ENCODE measurements at regions not wholly inside any gene's neighbourhood (a gene's known extent, or its start where the extent isn't known, plus 50 kb on each side); places are given as distances from the start of the nearest gene placed in this dataset.

DNA sequence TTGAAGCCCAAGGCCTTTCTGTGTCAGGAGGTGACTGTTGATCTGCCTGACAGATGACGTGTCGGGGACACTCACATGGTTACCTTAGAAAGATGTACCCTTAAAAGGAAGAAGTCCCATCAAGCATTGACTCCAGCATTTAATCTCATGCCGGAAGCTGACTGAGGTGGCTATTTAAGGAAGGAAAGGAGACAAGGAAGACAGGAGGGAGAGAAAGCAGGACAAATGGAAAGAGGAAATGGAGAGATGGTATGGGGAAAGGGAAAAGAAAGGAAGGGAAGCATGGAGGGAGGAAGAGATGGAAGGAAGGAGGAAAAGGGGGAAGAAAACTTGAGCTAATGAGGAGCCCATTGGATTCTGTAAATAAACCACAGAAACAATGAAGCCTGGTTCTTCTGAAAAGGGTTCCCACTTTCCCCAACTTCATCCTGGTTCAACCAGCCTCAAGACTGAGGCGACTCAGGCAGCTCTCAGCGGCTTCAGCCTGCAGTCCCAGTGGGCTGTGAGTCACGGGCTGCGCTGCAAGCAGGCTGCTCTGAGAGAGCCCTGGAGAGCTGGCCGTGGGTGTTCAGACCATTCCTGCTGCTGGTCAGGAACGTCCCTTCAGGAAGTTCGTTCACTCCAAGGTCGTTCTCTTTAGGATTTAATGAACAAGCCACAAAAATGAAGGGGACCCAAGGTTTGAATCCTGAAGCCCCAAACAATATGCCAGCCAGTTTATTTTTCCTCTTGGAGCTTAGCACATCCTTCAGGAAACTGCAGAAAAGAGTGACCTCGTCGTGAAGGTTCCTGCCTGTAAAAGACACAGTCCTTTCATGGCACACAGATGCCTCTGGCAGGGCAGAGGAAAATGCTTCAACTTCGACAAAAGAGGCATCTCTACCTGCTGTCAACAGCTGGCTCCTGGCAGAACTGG lies 69.6 kb upstream of the THBS1 start:
- H3K4me3 ChIP-seq (replicated peaks; ENCODE audit: low read depth, low read length) = no peak overlapping the region
- TF ChIP-seq, protein P1, sequence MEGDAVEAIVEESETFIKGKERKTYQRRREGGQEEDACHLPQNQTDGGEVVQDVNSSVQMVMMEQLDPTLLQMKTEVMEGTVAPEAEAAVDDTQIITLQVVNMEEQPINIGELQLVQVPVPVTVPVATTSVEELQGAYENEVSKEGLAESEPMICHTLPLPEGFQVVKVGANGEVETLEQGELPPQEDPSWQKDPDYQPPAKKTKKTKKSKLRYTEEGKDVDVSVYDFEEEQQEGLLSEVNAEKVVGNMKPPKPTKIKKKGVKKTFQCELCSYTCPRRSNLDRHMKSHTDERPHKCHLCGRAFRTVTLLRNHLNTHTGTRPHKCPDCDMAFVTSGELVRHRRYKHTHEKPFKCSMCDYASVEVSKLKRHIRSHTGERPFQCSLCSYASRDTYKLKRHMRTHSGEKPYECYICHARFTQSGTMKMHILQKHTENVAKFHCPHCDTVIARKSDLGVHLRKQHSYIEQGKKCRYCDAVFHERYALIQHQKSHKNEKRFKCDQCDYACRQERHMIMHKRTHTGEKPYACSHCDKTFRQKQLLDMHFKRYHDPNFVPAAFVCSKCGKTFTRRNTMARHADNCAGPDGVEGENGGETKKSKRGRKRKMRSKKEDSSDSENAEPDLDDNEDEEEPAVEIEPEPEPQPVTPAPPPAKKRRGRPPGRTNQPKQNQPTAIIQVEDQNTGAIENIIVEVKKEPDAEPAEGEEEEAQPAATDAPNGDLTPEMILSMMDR (IDR thresholded peaks at IDR 0.05; ENCODE audit: low read depth, low read length, missing control alignments) = no peak
- peak; percentile 54 for DNase-seq (ENCODE audit: extremely low read depth, low read depth)

DNA sequence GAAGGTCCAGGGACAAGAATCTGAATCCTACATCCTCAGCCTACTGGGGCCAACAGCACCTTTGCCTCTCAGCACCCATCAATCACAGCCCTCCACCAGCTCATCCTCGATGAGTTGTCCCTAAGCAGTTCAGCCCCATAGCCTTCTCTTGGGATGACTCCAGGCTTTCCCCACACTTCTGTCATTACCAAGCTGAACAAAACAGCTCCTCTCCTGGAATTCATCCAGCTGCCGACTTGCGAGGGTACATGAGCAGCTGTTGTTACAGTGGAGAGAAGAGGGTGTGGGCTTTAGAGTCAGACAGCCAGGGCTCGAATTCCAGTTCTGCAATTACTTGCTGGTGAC lies 69.0 kb upstream of the THBS1 start:
- peak; percentile 58 for DNase-seq (ENCODE audit: extremely low read depth, low read depth)
- TF ChIP-seq, protein P1 (IDR thresholded peaks at IDR 0.05; ENCODE audit: low read depth, low read length, missing control alignments) = no peak

DNA sequence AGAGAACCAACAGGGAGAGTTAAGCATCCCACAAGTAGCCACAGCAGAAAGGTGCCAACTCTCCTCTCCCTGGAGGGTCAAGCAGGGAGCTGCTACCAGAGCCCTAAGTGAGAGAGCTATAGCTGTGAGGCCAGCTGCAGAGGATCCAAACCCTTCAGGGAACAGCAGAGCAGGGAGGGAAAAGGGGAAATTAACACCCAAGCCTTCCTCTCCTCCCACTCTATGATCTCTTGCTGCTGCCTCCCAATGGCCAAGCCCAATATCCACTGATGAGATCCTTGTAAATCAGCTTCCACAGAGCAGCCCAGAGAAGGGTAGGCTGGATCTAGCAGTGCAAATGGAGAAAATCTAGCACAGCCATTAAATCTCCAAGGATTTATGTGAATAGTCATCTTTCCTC lies 68.2 kb upstream of the THBS1 start:
- no peak for DNase-seq (ENCODE audit: extremely low read depth, low read depth)
- TF ChIP-seq, protein P1 (IDR thresholded peaks at IDR 0.05; ENCODE audit: low read depth, low read length, missing control alignments) = no peak
- no peak overlapping the region for H3K4me3 ChIP-seq (replicated peaks; ENCODE audit: low read depth, low read length)

More for the DNA sequence above, 69.0 kb upstream of the THBS1 start:
- H3K4me3 ChIP-seq (replicated peaks; ENCODE audit: low read depth, low read length) = no peak overlapping the region

DNA sequence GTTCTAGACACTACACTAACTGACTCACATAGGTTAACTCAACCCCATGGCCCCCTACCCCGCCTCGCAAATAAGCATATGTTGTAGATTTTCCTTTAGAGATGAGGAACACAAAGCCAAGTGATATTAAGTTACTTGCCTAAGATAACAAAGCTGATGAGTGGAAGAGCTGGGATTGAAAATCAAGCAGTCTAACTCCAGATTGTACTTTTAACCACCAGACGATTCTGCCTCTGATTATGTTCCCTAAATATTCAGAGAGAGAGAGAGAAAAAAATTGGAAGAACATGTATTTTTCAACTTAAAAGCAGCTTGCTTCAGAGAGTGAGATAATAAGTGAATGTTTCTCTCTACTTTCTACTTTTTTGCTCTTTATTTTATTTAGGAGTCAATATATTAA lies 66.9 kb upstream of the THBS1 start:
- TF ChIP-seq, protein P1 (IDR thresholded peaks at IDR 0.05; ENCODE audit: low read depth, low read length, missing control alignments) = no peak
- DNase-seq (ENCODE audit: extremely low read depth, low read depth) = no peak
- H3K4me3 ChIP-seq (replicated peaks; ENCODE audit: low read depth, low read length) = no peak overlapping the region

DNA sequence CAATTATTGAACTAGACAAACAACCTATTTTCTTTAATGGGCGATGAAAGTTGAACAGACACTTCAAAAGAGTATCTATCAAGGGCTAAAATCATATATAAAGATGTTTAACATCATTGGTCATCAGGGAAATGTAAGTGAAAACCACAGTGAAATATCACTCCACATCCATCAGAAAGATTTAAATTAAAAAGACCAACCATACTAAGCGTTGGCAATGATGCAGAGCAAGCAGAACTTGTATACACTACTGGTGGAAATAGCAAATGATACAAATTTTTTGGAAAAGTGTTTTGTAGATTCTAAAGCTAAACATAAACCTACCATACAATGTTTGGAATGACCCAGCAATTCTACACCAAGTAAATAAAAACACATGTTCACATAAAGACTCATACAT lies 65.9 kb upstream of the THBS1 start:
- no peak overlapping the region for H3K4me3 ChIP-seq (replicated peaks; ENCODE audit: low read depth, low read length)
- DNase-seq (ENCODE audit: extremely low read depth, low read depth) = no peak
- TF ChIP-seq, protein P1 (IDR thresholded peaks at IDR 0.05; ENCODE audit: low read depth, low read length, missing control alignments) = no peak

DNA sequence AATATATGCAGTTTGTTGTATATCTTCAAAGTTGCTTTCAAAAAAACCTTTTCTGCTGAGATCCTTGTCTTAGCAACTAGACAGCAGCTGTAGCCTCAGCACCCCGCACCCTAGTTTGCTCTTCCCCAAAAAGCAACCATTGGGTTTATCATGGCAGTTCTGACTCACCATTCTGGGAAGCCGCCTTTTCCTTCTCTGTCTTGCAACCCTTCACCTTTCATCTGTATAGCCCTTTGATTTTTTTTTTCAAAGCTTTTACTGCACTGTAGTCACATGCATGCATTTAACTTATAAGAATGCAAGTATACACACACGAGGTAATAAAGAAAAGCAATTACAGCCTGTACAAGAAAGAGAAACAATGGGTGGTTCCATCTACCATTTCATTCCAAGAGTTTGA lies 65.1 kb upstream of the THBS1 start:
- DNase-seq (ENCODE audit: extremely low read depth, low read depth) = no peak
- TF ChIP-seq, protein P1 (IDR thresholded peaks at IDR 0.05; ENCODE audit: low read depth, low read length, missing control alignments) = no peak
- no peak overlapping the region for H3K4me3 ChIP-seq (replicated peaks; ENCODE audit: low read depth, low read length)

All from HFF-Myc (cell line).